Activated gamma-delta T cell treated with Interleukin-2 at 50 U/mL for 16 hours (primary cell): ENCODE measurements at regions not wholly inside any gene's neighbourhood (a gene's known extent, or its start where the extent isn't known, plus 50 kb on each side); places are given as distances from the start of the nearest gene placed in this dataset.
A peak's percentile ranks its signal among the peaks of the same experiment; 100 is the strongest.

ENCODE experiments used
- DNase-seq: peaks from one replicate; pipeline ENCODE4 v3.0.0-alpha.2; 2020

DNA sequence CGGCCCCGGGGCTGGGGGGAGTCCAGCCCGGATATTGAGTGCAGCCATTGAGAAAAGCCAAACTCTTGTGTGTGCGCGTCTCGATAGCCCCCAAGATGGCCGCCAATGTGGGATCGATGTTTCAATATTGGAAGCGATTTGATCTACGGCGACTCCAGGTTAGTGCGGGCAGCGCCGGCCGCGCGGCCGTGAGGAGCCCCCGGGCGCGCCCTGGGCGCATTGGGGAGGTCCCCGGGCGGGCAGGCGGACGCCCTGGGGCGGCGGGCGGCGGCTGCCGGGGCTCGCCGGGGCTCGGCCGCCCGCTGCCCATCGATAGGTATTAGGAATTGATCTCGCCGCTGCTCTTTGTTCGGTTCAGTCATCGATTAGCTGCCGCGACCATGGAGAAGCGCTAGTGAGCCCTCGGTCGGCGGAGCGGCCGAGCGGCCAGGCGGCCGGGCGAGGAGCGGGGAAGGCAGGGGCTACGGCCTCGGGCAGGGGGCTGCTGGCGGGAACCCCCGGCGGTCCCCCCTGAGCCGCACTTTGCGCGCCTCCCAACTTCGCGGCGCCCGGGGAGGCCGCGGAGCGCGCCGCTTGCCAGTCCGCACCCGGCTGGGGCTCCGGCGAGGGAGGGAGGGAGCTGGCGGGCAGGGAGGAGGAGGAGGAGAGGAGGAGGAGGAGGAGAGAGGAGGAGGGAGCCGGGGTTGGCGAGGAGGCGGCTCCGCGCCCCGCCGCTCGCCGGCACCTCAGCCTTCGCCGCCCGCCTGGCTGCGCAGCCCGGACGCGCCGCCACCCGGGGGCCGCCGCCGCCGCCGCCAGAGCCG, 113.9 kb upstream of the MYL2 start, which contains the start of gene CUX2:
TSS of gene CUX2 (plus strand) at position 83 of the 803 bp plus-strand sequence.
- no peak for DNase-seq

GRCh38 chr12:111033281-111034082, 113.1 kb upstream of the MYL2 start:
- no peak for DNase-seq

- DNase-seq: no peak
Observed at GRCh38 chr12:111032591-111032919, 112.2 kb upstream of the MYL2 start.

DNA sequence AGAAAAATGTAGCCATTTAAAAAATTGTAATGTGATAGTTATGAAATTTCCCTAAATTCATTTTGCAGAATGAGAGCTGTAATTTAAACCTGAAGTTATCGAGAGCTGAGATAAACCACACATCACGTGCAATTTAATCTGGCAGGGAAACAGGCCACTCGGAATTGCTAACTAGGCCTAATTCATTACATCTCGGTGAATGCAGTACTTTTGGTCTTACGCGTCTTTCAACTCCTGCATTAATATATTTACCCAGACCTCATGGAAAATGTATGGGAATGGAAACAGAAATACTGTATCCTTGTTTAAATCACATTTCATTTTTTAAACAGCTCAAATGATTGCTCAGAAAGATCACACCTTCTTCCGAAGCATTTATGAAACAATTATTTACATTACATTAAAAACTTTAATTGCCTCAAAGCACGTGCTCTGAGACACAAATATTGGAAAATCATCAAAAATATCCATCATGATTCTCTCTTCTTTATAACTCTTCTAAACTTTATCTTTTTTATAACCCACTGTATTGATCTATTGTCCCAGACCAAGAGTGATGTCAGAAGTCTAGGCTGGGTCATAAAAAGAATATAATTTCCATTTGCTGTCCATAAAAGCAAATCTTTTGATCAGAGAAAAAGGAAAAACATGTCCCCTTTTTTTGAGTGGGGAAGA, 111.7 kb upstream of the MYL2 start:
- DNase-seq: no peak

- DNase-seq: no peak
Observed at GRCh38 chr12:111030800-111031199, 110.4 kb upstream of the MYL2 start.

DNA sequence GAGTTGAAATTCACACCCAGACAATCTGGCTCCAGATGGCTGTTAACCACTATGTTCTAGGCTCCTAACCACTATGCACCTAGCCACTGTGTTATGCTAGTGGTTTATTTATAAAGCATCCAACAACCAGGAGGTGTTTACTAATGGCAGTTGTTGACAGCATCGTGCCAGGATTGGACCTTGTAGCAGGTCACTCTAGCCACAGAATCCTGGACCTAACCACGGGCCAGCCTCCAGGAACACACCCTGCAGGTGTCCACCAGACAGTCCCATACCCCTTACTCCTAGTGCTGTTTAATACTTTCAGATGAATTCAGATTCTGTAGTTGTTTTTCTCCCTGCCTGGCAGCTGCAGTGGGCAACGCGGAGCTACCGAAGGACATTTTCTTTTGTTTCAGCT, 109.4 kb upstream of the MYL2 start:
- DNase-seq: no peak

DNA sequence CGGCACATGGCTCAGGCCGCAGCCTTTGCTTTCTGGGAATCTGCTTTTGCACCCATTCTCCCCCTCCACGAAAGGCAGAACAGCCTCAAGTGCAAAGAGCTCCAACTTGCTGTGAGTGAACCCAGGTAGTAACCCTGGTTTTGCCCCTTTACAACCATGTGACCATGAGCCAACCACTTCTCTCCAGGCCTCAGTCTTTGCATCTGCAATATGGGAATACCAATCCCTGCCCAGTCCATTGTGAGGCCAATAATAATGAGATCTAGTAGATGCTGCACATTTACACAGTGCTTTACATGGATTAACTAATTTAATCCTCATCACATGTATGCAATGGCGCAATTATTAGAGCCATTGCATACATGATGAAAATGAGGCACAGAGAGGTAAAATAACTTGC, 108.9 kb upstream of the MYL2 start:
- no peak for DNase-seq

- no peak for DNase-seq
Observed at GRCh38 chr12:111028830-111029229, 108.5 kb upstream of the MYL2 start.

DNA sequence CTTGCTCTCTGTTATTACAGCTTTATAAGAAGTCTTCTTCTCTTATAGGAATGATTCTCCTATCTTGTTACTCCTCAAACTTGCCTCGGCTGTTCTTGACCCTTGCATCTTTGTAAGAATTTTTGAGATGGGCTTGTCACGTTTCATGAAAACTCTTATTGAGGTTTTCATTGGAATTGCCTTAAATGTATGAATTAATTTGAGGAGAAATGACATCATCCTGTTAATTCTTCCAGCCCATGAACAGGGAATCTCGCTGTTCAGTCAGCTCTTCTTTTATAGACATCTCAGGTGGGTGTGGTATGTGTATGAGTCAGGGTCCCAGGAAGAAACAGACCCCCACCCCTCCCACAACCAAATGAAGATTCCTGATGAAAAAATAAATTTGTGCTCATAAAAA, 107.1 kb upstream of the MYL2 start:
- DNase-seq: no peak

DNA sequence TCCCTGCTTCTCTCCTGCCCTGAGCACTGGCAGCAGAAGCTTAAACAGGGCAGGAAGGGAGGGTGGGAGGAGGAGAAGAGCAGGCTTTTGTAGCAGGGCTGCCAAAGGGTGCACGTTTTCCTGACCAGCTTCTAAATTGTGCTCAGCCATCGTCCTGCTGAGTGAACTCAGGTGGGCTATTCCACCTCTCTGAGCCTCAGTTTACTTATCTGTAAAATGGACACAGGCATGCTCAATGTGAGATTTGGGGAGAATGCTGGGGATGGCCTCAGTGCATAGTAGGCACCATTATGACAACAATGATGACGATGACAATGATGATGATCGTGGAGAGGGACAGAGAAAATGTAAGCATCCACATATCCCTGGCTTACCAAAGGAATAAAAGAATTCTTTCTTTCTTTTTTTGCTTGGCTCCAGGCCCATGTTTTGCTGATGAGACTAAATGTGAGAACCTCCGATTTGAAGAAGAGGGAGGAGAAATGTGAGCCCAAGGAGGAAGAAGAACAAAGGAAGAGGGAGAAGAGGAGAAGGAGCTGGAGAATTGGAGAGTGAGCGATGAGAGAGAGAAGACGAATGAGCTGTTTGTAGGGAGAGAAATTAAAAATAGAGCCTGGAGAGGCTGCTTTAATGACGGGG, 105.5 kb upstream of the MYL2 start:
- DNase-seq: no peak

DNA sequence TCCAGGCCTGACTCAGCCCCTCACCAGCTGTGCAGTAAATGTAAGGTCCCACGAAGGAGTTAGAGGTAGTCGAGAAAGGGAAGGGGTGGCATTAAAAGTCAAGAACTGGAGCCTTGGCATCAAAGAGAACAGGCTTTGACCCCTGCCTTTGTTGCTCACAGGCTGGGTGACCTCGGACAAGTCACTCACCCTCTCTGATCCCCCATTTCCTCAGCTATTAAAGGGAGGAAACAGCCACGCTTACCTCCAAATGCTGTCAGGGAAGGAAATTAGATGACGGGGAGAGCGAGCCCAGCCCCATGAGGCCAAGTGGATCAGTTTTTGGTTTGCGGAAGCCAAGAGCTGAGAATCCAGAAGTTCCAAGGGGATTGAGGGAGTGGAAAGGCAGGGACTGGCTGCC, 104.9 kb upstream of the MYL2 start:
- no peak for DNase-seq

- DNase-seq: peak; percentile 48
Observed at GRCh38 chr12:111024205-111024801, 103.9 kb upstream of the MYL2 start.

GRCh38 chr12:111022386-111022785, 102.0 kb upstream of the MYL2 start:
- no peak for DNase-seq

DNA sequence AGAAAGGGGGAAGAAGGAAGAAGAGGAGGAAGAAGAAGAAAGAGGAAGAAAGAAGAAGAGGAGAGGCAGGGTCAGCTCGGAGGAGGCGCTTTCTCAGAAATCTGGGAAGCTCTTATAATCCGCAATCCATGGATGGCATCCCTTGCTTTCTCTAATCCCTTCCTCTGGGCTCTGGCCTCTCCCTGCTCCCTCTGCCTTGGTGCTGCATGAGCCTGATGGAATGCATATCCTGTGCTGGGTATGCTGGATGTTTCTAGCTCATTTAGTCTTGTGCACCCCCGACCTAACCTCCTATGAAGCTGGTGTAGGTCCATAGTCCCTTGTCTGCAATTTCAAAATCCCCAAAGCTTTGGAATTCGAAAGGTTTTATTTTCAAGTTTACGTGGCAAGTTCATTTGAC, 94.2 kb upstream of the MYL2 start:
- no peak for DNase-seq

GRCh38 chr12:111012918-111013317, 92.5 kb upstream of the MYL2 start:
- no peak for DNase-seq

DNA sequence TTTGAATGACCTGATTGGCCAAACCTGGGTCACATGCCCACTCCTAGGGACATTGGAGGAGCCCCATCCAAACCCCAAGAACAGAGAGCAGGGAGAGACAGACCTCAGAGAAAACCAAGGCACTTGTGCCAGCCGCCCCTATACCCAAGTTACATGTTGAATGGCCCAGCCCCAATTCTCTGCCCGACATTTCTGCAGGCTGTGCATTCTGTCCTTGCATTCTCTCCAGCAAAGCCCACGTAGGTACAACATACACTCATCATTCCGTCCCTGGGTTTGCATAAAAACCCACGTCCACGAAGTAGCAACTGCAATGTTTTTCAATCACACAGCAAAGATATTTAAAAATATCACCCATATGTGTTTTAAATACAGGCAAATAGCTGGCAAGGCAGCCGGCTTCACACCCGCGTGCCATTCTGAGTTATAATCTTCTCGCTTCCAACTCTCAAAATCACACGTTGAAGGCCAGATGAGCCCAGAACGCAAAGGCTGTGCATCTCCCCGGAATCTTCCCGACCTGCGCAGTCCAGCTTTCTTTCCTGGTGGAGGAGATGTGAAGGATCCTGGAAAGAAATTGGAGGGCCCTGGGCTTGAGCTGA, 91.7 kb upstream of the MYL2 start:
- DNase-seq: no peak

GRCh38 chr12:111010916-111011657, 90.7 kb upstream of the MYL2 start:
- no peak for DNase-seq

- DNase-seq: no peak
Observed at GRCh38 chr12:111010061-111010460, 89.7 kb upstream of the MYL2 start.

DNA sequence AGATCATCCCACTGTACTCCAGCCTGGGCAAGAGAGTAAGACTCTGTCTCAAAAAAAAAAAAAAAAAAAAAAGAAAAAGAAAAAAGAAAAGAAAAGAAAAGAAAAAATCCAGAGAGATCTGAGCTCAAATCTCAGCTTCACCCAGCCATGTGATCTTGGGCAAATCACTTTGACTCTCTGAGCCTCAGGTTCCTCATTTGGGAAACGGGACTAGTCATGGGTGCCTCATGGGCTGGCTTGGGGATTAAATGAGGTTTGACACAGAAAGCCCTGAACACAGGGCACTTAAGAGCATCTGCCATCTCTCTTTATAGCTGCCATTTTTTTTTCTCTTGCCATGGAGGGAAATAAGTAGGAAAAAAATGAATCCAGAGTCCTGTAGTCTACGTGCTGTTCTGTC, 86.2 kb upstream of the MYL2 start:
- DNase-seq: no peak

GRCh38 chr12:110998971-110999370, 78.6 kb upstream of the MYL2 start:
- DNase-seq: no peak

DNA sequence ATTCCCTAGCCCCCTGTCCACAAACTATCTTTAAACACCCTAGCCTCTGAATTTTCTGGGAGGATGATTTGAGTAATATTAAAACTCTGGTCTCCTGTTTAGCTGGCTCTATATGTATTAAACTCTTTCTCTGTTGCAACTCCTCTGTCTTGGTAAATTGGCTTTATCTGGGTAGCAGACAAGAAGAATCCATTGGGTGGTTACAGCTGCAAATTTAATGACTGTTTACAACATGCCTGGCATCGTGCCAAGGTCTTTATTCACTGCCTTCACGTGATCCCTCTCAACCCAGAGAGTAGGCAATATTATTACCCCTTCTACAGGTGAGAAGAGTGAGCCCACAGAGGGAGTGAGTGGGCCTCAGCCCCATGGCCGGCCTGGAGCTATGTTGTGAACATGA, 77.8 kb upstream of the MYL2 start:
- DNase-seq: no peak

DNA sequence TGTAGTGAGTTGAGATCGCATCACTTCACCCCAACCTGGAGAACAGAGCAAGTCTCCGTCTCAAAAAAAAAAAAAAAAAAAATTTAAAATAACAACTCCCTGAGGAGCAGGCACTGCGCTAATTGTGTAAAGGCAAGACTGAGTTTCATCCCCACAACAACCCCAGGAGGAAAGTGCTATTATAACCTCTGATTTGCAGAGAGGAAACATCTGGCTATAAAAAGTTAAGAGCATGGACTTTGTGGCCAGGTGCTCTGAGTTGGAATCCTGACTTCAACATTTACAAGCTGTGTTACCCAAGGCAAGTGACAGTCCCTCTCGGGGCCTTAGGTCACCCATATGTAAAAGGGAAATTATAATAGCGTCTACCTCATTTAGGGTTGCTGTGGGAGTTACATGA, 76.0 kb upstream of the MYL2 start:
- DNase-seq: no peak
